ENCODE measurements at regions not wholly inside any gene's neighbourhood (a gene's known extent, or its start where the extent isn't known, plus 50 kb on each side); places are given as distances from the start of the nearest gene placed in this dataset.

DNA sequence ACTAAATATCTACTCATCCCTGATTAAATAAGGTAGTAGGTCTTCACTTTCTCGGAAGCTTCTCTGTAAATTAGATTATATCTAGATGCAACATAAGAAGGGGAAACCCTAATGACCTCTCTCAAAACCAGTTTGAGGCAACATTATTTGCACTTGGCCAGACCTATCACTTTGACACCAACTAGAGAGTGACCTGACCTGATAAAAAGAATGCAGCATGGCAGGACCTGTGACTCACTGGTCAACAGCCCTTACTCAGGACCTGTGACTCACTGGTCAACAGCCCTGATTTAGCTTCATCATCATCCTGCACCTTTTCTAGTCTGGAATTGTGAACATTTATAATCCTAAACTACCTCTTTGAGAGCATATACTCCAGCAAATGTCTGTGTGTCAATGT is 1957.7 kb upstream of the CELF4 start:
- no peak overlapping the region for H3K4me3 ChIP-seq (ENCODE audit: low read depth, low read length)
- no peak for DNase-seq (ENCODE audit: low read depth)
- no peak for TF ChIP-seq MYC (IDR thresholded peaks at IDR 0.05; ENCODE audit: low read depth, low read length)
- no peak for TF ChIP-seq MAX (IDR thresholded peaks at IDR 0.05; ENCODE audit: low read depth, low read length)
- no peak for TF ChIP-seq POLR2A (IDR thresholded peaks at IDR 0.05; ENCODE audit: extremely low read depth, insufficient read length)
- TF ChIP-seq CTCF (IDR thresholded peaks at IDR 0.05; ENCODE audit: low read depth, low read length) = no peak

DNA sequence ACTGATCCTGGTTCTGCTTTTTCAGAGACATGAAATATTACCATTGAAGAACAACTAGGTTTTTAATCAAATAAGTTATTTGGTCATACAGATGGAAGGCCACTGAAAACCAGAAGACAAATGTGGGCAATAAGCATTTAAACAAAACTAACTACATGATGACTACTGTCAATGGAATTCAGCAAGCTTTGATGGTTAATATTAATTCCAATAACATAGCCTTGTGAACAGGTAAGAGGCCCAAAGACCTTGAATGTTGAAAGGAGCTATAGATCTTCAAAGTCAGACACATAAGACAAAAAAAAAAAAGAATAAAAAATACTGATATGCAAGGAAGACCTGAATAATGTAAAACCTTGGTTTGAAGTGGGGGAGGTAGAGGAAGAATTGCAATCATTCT is 1955.6 kb upstream of the CELF4 start:
- H3K4me3 ChIP-seq (ENCODE audit: low read depth, low read length) = no peak overlapping the region
- no peak for DNase-seq (ENCODE audit: low read depth)
- TF ChIP-seq MYC (IDR thresholded peaks at IDR 0.05; ENCODE audit: low read depth, low read length) (no peak), POLR2A (IDR thresholded peaks at IDR 0.05; ENCODE audit: extremely low read depth, insufficient read length) (no peak), MAX (IDR thresholded peaks at IDR 0.05; ENCODE audit: low read depth, low read length) (no peak), CTCF (IDR thresholded peaks at IDR 0.05; ENCODE audit: low read depth, low read length) (no peak)

GRCh38 chr18:39519741-39520140 is 1954.1 kb upstream of the CELF4 start:
- no peak overlapping the region for H3K4me3 ChIP-seq (ENCODE audit: low read depth, low read length)
- TF ChIP-seq MAX (IDR thresholded peaks at IDR 0.05; ENCODE audit: low read depth, low read length) (no peak), MYC (IDR thresholded peaks at IDR 0.05; ENCODE audit: low read depth, low read length) (no peak), CTCF (IDR thresholded peaks at IDR 0.05; ENCODE audit: low read depth, low read length) (no peak), POLR2A (IDR thresholded peaks at IDR 0.05; ENCODE audit: extremely low read depth, insufficient read length) (no peak)
- DNase-seq (ENCODE audit: low read depth) = no peak

DNA sequence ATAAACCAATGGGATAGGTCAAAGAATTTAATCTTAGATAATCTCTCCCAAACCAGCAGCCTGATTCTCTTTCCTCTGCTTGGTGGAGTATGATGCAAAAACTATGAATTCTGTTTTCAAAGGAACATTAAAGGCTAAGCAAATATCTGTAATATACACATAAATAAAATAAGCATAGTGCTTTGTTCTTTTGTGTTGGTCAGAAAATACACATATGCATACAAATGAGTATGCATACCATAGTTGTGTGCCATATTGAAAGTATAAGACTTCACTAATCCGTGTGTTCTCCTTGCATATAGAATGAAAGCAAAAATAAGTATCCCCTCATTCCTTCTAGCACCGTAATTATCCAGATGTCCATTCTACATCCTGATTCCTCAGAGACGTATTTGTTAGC is 1949.7 kb upstream of the CELF4 start:
- H3K4me3 ChIP-seq (ENCODE audit: low read depth, low read length) = no peak overlapping the region
- no peak for DNase-seq (ENCODE audit: low read depth)
- no peak for TF ChIP-seq MAX (IDR thresholded peaks at IDR 0.05; ENCODE audit: low read depth, low read length)
- TF ChIP-seq MYC (IDR thresholded peaks at IDR 0.05; ENCODE audit: low read depth, low read length) = no peak
- no peak for TF ChIP-seq CTCF (IDR thresholded peaks at IDR 0.05; ENCODE audit: low read depth, low read length)
- TF ChIP-seq POLR2A (IDR thresholded peaks at IDR 0.05; ENCODE audit: extremely low read depth, insufficient read length) = no peak

- no peak for DNase-seq (ENCODE audit: low read depth)
- TF ChIP-seq MYC (IDR thresholded peaks at IDR 0.05; ENCODE audit: low read depth, low read length) = no peak
- no peak for TF ChIP-seq MAX (IDR thresholded peaks at IDR 0.05; ENCODE audit: low read depth, low read length)
- no peak overlapping the region for H3K4me3 ChIP-seq (ENCODE audit: low read depth, low read length)
Observed at GRCh38 chr18:39513186-39513585, 1947.6 kb upstream of the CELF4 start.

DNA sequence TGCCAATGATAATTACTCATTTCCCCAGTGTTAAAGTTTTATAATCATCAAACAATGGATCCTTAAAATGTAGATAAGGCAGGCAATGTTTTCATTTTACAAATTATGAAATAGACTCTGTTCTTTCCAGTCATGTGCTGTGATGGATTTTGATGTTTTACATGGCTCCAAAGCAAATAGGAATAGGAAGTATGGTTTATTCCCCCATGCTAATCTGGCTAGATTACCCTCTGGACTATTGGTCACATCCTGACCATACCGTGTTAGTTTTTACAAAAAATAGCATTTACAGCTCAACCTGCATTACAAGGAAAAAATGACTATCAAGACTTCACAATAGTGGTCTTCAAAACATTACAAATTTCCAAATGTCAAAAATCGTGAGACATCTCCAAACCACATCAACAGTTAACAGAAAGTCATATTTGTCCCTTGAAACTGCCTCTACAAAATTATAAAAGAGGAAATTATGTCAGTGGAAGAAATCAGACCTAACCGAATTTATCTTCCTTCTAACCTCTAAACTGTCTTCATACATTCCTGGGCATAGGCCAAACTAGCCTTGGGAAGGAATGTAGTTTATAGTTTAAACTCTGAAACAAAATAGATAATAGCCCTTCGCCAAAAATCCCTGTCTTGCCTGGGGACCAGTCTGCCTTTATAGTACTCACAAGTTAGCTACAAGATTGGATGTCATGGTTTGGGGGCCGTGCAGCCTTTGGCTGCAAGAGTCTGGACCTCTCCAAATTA is 1941.2 kb upstream of the CELF4 start:
- no peak overlapping the region for H3K4me3 ChIP-seq (ENCODE audit: low read depth, low read length)
- no peak for TF ChIP-seq CTCF (IDR thresholded peaks at IDR 0.05; ENCODE audit: low read depth, low read length)
- no peak for TF ChIP-seq MYC (IDR thresholded peaks at IDR 0.05; ENCODE audit: low read depth, low read length)
- no peak for TF ChIP-seq MAX (IDR thresholded peaks at IDR 0.05; ENCODE audit: low read depth, low read length)
- no peak for TF ChIP-seq POLR2A (IDR thresholded peaks at IDR 0.05; ENCODE audit: extremely low read depth, insufficient read length)

More for the DNA sequence above, 1941.2 kb upstream of the CELF4 start:
- no peak for DNase-seq (ENCODE audit: low read depth)
